ENCODE measurements at regions not wholly inside any gene's neighbourhood (a gene's known extent, or its start where the extent isn't known, plus 50 kb on each side); places are given as distances from the start of the nearest gene placed in this dataset.
"Not testable (repeated sequence)": the region's sequence is repeated elsewhere in the genome, so short reads cannot be mapped to it uniquely, and the experiment has no call there.

DNA sequence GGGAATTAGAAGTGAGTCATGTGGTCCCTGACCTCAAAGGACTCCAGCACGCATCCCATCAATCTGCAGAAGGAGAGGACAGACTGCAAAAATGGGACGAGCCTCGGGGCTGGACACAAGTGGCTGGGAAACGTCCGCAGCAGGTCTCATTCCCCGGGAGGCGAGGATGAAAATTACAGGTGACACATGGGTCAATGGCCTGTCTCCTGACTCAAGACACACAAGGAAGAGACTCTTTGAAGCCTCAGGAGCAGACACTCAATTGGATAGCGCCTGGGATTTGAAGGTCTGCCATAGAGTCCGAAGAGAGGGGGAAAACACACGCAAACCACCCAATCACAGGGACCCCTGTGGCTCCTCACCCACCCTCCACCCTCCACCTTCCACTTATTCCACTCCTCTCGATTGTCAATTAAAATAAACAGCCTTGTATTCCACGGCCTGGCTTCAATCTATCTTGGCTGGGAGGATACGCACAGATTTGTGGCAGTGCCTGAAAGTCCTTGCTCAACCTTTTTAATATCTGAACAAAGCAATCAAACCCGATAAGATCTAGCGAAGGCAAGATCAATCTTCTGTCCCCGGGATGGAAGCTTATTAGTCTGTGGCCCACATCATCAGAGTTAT, 101.8 kb upstream of the CADM1 start:
- H3K27ac ChIP-seq, result no peak overlapping the region
- TF ChIP-seq ZFX (IDR thresholded peaks at IDR 0.05; ENCODE audit: borderline replicate concordance) (no peak), CTCF (IDR thresholded peaks at IDR 0.05) (no peak)

- H3K27ac ChIP-seq, result not testable (repeated sequence)
These were observed 101.2 kb upstream of the CADM1 start for GRCh38 chr11:115605397-115605796.

GRCh38 chr11:115599125-115599524, 94.9 kb upstream of the CADM1 start:
- no peak overlapping the region for H3K27ac ChIP-seq
- TF ChIP-seq ZFX (IDR thresholded peaks at IDR 0.05; ENCODE audit: borderline replicate concordance) (no peak), CTCF (IDR thresholded peaks at IDR 0.05) (no peak)

DNA sequence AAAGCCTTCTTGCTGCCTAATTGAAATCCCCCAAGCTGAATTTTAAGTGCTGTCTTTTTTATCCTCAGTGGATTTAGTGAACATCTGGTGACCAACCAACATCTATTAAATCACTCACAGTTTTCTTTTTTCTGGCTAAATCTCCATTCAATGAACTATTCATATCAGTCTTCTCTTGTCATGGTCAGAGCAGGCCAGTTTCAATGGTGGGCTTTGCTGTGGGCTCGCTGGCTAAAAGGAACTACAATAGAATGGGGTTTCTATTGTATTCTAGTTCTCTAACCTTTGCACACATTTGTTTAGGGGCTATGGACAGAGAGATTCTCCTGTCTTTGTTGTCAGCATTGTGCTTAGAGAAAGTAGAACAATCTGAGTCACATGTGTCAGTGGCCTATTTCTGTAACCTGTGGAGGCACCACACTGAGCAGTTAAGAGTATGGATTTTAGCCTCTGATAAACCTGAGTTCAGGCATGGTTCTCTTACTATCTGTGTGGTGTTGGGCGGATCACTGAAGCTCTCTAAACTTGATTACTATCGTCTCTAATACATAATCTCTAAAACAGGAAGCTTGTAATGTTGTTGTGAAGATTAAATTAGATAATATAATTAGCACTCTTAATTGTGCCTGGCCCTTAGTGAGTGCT, 94.2 kb upstream of the CADM1 start:
- H3K27ac ChIP-seq, result no peak overlapping the region
- no peak for TF ChIP-seq CTCF (IDR thresholded peaks at IDR 0.05)
- TF ChIP-seq ZFX (IDR thresholded peaks at IDR 0.05; ENCODE audit: borderline replicate concordance), result no peak

DNA sequence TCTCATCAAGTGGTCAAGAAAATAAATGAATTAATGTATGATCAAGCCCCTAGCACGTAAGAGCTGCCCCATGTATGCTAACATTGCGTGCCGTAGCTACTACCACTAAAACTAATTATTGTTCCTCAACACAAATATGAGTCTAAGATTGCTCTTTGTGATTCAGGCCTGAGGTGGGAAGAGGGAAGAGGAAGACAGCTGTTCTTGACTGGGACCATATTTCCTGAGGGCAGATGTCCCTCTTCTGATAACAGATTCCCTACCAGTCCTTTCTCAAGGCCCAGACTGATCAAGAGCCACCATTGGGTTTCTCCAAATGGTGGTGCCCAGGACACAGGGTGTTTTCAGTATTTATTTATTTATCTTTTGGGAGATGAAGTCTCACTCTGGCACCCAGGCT, 87.2 kb upstream of the CADM1 start:
- TF ChIP-seq CTCF (IDR thresholded peaks at IDR 0.05), result no peak
- no peak for TF ChIP-seq ZFX (IDR thresholded peaks at IDR 0.05; ENCODE audit: borderline replicate concordance)
- no peak overlapping the region for H3K27ac ChIP-seq

DNA sequence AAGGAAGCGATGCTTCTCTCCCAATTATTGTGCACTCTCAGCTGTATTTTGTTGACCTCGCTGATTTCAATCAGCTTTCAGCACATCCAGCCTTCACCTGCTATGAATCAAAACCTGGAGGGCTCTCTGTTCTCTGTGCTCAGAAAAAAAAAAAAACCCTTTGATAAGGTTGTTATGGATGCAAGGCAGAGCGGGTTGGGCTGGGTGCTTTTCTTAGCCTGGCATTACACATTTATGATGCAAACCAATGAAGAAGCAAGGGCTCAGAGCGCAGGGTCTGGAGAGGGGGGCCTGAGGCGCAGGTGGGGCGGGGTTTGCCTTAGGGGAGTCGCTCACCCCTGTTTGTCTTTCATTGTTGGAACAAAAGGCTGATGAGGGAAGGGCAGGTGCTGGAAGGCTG, 86.0 kb upstream of the CADM1 start:
- H3K27ac ChIP-seq, result no peak overlapping the region
- TF ChIP-seq CTCF (IDR thresholded peaks at IDR 0.05) (no peak), ZFX (IDR thresholded peaks at IDR 0.05; ENCODE audit: borderline replicate concordance) (no peak)

- H3K27ac ChIP-seq, result no peak overlapping the region
- no peak for TF ChIP-seq ZFX (IDR thresholded peaks at IDR 0.05; ENCODE audit: borderline replicate concordance)
- no peak for TF ChIP-seq CTCF (IDR thresholded peaks at IDR 0.05)
These were observed 83.6 kb upstream of the CADM1 start for GRCh38 chr11:115587718-115588342.

Data from 22Rv1 (cell line).